Breast epithelium (tissue), 3 donors: ENCODE measurements at regions not wholly inside any gene's neighbourhood (a gene's known extent, or its start where the extent isn't known, plus 50 kb on each side); places are given as distances from the start of the nearest gene placed in this dataset.

ENCODE experiments used
- POLR2A ChIP-seq: fragments of 450-650 bp; IDR thresholded peaks from one replicate; pipeline ENCODE4 v1.6.1; 2016; ENCODE audit warnings: antibody characterized with exemption, mild to moderate bottlenecking, moderate library complexity
- TF ChIP-seq, protein P1 (sequence below), 3 donors: fragments of 450-650 bp; IDR thresholded peaks; one replicate each; pipeline ENCODE4 v1.5.1; 2016 to 2017; ENCODE audit warnings: antibody characterized with exemption in 3 of 3, mild to moderate bottlenecking in 3 of 3, moderate library complexity in 3 of 3

GRCh38 chr5:92641031-92641962 lies 939.7 kb downstream of the NR2F1-AS1 start:
- TF ChIP-seq, protein P1, sequence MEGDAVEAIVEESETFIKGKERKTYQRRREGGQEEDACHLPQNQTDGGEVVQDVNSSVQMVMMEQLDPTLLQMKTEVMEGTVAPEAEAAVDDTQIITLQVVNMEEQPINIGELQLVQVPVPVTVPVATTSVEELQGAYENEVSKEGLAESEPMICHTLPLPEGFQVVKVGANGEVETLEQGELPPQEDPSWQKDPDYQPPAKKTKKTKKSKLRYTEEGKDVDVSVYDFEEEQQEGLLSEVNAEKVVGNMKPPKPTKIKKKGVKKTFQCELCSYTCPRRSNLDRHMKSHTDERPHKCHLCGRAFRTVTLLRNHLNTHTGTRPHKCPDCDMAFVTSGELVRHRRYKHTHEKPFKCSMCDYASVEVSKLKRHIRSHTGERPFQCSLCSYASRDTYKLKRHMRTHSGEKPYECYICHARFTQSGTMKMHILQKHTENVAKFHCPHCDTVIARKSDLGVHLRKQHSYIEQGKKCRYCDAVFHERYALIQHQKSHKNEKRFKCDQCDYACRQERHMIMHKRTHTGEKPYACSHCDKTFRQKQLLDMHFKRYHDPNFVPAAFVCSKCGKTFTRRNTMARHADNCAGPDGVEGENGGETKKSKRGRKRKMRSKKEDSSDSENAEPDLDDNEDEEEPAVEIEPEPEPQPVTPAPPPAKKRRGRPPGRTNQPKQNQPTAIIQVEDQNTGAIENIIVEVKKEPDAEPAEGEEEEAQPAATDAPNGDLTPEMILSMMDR (IDR thresholded peaks at IDR 0.05): no peak
- no peak for TF ChIP-seq POLR2A
